NCI-H345 (cell line): ENCODE measurements at regions not wholly inside any gene's neighbourhood (a gene's known extent, or its start where the extent isn't known, plus 50 kb on each side); places are given as distances from the start of the nearest gene placed in this dataset.
A peak's percentile ranks its signal among the peaks of the same experiment; 100 is the strongest.

Experiments
- DNase-seq: peaks from one replicate; lab custom pipeline; 2025; lab: John Stamatoyannopoulos, UW

DNA sequence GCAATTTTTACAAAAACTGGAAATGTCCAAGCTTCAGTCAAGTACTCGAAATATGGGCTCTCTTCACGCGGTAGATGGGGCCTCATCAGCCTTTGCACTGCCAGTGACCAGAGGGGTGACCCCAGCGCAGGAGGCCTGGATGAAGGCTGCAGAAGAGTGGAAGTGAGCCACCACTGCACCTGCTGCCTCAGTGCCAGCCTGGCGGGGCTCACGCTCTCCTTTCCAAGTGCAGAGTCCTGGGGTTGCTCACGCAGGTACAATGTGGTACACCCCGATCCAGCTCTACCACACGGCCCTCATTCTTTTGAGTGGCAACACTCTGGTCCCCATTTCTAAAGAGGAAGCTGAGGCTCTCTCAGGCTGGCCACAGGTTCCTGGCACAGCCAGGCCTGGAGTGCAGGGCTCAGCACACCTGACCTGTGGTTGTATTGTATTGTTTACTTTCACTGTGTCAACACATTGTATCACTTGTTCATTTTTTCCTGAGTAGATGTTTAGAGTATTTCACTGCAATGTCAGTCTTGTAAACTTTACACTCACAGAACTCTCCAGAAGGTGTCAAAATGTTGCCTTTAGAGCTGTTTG lies 97.3 kb upstream of the SOX1 start:
- no peak for DNase-seq

DNA sequence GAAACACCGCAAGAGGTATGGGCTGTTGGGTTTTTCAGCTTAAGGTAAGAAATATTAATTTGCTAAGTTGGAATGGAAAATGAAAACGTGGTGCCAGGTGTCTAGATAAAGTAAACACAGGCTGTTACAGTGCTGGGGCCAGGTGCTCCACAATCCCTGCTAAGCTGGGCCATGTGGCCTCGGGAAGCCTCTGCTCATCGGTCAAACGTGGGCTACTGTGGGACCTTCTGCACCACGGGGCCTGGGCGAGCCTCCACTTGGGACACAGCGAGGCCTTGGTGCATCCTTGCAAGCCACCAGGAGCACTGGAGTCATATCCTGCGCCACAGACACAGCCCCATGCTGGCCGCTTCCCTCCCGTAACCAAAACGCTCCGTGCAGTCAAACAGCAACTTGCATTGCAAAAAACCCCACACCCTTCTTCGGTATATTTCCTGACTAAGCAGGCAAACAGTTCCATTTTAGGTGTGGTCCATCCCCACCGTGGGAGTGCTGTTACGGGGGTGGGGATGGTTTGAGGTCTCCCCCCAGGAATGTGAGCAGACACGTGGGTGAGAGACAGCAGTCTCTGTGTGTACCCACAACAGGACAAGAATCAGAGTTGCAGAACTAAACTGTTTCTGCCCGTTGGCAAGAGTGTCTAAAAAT lies 96.3 kb upstream of the SOX1 start:
- DNase-seq, result peak; percentile 31

DNA sequence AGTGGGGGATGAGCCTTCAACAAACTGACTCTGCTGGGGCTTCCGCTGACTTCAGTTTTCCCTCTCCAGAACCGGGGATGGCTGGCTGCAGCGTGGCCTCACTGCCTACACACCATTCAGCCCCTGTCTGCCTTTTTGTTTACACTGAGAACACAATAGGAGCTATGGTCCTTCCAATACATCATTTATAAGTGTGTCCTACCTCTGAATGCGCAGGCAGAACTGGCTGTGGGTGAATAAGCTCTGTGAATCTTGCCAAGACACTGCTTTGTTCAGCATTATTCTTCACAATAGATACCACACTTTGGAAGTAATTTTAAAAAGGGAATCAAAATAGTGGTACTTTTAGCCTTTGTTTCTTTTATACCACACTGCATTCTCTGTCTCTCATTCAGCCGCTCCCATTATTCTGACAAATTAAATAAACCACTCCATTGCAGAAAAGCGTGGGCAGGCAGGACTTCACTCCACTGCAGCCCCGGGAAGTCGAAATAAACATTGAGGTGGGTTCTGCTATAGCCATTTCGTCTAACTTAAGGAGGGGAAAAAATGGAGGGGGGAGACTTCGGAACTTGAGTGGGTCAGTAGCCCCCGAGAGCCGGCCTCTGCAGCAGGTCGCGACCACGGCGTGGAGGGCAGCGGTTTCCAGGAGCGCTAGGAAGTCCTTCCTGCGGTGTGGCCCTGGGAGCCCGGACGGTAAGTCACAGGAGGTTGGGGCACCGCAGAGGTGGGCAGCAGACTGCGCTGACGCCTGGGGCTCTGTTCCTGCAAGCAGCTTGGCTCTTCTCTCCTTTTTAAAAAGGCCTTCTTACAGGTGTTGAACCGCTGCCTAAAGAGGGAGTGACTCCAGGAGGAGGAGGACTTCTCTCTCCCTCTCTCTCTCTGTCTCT lies 94.8 kb upstream of the SOX1 start:
- DNase-seq, result peak; percentile 85

DNA sequence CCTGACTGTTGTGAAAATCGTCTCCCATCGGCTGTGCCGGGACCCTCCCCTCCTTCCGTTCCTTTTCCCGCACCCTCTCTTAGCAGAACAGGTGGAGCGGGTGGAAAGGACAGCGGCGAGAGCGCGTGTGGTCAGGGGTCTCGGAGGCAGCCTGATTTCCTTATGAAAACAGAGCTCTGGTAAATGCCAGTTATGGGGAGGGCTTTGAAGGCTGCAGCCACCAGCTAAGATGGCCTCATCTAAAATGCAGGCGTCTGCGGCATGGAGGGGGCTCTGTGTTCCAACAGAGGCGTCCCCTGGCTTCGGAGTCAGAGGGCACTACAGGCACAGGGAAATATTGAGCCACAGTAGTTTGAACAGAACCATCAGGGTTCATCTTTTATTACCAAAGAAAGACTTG lies 93.8 kb upstream of the SOX1 start:
- peak; percentile 44 for DNase-seq

DNA sequence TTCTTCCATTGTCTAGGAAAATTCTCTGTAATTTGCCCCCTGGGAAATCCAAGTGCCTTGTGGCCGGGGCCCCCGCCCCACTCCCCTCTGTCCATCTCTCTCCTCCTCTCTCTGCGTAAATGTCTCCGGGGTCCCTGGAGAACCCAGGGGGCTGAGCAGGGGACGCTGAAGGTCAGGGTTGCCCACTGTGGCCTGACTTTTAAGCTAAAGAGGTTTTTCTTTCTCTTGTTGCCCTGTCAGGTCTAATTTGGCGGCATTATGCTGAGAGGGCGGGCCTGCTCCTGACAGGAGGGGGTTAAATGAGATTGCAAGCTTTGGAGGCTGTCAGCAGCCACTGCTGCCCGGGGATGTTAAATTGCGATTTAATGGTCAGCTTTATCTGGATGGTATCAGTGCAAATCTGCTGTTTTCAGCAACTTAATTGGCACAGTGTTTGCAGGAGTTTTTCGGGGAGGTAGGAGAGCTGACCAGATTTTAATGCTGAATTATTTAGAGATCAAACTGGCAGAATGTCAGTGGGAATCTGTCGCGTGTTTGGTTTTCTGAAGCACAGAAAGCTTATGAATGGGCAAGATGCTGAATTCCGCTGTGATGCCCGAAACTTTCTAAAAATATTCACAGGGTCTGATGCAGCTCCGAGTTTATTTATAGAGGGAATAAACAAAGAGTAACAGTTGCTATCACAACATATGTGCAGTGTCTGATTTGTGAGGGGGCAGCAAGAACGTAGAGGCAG lies 93.2 kb upstream of the SOX1 start:
- peak; percentile 28 for DNase-seq

DNA sequence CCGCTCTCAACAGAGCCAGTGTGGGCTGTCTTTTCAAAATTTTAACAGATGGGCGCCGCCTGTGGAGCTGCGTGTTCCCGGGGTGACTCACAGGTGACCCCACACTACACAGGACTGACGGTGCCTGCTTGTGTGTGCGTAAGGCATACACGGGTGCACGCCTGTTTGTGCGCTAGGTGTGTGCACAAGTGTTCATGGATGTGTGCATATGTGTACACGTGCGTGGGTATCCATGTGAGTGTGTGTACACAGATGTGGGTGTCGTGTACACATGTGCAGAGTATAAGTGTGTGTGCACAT lies 92.7 kb upstream of the SOX1 start:
- no peak for DNase-seq

DNA sequence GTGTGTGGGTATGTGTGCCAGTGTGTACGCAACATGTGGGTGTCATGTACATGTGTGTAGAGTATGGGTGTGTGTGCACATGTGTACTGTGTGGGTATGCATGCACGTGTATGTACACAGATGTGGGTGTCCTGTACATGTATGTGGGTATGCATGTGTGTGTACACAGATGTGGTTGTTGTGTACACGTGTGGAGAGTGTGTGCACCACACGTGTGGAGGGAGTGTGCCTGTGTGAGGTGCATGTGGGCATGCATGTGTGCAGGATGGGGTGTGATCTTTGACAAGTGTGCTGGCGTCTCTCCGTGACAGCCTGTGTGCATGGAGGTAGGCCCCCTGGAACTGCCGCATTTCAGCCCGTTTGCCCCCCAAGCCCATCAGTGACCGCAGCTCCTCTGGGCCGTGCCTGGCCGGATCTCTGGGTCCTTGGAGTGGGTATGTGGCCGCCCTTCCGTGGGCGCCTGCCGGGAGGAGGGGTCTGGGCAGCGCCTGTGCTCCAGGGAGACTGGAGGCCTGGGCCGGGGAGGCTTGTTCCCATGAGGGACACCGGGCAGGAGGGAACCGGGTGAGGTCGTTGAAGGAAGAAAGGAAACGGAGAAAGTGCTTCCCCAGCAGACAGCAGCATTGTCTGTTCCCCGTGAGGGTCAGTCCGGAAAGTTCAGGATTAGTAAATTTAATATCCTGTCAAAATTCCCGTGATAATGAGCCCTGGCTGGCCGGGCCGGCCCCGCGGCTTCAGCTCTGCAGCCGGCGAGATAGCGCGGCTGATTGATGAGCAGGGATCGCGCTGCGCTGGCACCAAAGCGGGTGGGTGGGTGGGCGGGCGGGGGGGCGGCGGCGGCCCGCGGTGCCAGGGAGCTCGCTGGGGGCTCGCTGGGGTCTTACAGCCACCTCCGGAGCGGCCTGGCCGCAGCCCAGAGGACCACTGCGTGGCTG lies 91.1 kb upstream of the SOX1 start:
- DNase-seq, result no peak

DNA sequence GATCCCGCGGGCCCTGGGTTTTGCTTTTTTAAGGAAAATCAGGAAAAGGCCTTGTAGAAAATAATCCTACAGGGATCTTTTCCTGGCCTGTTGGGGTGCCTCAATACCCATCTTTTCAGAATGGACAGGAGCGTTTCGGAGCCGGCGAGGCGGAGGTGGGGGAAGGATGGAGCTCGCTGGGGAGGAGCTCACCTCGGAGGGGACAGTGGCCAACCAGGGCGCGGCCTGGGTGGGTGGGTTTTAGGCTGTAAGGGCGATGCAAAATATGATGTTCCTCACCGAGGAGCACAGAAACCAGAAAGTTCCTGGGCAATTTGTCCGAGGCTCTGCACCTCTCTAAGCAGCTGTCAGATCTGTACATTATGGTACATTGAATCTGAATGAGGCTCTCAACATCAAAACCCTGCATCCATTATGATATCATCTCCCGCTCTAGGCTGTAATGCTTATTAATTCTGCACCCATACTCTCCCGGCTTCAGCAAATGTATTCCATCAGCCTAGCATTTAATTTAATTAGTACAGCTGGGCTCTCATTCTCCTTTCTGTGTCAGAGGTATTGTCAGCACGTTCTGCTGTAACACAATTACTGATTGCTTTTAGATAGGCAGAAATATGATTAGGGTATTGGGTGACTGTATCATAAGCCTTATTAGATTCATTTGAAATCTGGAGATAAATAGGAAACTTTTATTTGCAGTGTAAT lies 90.3 kb upstream of the SOX1 start:
- peak; percentile 54 for DNase-seq

DNA sequence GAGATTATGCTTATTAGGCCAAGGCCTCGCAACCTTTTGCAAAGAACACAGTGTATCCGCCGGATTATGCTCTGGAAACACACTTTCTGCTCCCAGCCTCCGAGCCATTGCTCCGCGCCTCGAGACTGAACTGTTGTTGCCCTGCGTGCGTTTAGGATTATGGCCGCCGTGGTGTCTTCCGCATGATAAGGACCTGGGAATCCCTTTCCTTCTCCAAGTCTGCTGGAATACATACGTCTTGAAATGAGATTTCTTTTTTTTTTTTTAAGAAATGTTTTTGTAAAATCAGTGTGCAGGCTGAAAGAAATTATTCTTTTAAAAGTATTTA lies 89.8 kb upstream of the SOX1 start:
- DNase-seq, result no peak

DNA sequence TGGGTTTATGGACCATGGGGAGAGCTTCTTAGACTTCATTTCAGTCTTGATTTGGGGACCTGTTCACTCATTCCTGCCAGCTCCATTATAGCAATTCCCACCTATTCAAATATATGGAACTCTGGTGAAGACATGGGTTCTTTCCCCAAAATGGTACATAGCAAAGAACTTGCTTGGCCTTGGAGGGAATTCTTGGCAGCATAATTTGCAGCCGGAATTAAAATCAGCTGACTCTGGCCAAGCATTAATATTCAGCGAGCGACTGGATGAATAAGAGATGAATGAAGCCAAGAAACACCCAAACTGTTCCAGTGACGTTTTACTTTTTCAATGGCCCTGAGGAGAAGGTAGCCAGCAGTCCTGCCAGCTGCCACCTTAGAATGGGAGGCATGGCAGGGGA lies 88.4 kb upstream of the SOX1 start:
- no peak for DNase-seq

DNA sequence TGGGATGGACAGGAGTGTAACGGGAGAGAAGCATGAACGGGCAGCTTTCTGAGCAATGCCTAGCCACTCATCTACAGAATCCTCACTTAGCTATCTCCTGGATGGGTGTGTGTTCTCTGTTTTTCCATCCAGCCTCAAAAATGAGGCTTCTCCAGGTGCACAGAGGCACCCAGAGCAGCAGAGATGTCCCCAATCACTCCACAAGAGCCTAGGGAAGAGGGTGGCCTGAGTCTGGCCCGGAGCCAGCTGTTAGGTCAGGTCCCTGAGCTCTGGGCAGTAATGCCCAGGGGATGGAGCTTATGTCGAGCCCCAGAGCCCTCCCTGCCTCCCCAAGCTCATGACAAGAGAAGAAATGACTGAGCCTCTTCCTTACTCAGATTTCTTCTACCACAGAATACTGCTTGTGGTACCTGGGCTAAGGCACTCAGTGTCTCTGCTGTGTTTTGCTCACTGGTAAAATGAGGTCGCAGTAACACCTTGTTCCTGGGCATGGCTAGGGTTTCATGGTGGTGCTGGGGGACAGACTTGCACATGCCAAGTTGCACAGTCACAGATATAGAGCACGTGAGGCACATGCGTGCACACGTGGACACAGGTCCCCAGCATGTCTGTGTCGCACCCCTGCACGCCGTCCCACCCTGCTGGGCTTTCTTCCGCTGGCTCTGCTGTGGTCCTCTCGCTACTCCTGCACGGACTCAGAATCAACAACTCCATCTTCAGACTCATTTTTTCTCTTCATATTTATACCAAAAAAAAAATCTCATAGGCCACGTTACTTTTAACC lies 86.6 kb upstream of the SOX1 start:
- no peak for DNase-seq

DNA sequence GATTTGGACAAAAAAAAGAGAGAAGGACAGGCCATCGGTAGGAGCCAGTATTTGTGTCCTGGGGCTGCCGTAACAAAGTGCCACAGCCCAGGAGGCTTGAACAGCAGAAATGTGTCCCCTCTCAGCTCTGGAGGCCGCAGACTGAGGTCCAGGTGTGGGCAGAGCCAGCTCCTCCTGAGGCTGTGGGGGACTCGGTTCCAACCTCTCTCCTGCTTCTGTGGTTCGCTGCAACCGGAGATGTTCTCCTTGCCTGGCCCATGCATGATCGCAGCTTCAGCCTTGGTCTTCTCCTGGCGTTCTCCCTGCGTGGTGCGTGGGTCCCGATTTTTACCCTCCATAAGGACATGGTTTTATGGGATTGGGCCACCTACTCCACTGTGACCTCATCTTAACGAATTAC lies 85.9 kb upstream of the SOX1 start:
- no peak for DNase-seq

DNA sequence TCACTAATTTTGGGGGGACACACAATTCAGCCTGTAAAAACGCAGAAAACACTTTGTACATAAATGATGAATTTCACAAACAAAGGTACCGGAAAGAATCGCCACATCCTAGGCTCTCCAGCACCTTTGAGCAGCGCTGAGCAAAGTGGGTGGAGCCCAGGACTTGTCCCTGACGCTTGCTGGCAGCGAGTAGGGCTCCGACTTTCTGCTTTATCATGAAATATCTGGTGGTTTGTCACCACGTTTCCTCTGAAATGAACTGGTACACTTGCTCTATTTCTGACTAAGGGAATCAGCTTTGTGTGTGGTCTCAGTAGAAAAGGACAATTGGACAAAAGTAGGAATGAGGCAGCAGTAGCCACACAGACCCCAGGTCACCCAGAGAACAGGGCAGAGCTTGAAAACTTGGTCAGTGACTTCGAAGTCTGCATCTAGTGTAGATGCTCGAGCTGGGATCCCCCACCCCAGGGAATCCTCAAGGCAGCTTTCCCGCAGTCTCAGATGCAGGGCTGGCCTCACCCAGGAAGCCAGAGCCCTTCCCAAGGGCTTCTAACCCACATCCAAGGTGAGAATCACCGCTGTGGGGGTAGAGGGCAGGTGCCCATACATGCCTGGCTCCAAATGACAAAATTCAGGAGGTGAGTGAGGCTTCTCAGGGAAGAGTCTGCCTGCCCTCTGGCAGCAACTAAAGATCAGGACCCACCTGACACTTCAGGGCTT lies 85.3 kb upstream of the SOX1 start:
- no peak for DNase-seq

DNA sequence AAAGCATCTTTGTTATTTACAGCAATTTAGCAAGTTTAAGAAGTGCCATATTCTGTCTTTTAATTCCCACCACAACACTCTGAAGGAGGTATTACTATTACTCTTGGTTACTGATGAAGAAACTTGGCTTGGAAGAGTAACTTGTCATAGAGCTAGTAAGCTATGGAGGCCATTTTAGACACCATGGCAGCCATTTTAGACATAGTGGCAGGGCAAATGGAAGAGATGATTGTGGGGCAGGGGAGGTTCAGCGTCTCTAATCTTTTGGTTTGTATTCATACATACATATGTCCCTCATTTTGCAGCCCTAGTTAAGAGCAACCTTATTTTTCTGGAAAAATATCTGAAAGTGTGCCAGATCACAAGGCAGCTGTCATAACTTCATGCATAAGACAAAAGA lies 82.6 kb upstream of the SOX1 start:
- DNase-seq, result no peak

DNA sequence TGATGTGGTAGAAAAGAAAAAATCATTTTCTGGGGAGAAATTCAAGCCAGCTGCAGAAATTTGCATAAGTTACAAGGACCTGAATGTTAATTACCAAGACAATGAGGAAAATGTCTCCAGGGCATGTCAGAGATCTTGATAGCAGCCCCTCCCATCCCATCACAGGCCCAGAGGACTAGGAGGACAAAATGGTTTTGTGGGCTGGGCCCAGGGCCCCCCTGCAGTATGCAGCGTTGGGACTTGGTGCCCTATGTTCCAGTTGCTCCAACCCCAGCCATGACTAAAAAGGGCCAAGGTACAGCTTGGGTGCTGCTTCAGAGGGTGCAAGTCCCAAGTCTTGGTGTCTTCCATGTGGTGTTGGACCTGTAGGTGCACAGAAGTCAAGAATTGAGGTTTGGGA lies 76.6 kb upstream of the SOX1 start:
- DNase-seq, result no peak

DNA sequence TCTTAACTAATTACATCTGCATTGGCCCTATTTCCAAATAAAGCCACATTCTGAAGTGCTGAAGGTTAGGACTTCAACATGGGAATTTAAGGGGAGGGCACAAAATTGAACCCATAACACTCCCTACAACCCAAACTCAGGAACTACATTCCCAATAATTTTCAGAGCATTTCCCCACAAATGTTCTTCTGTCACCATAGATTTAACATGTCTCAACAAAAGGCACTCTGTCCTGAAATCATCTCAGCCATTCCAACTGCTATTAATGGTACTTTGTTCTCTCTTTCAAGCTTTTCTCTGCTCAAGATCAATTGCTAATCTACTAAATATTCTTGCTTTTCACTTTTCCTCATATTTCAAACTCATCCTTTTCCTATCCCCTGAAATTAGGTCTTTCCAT lies 74.0 kb upstream of the SOX1 start:
- no peak for DNase-seq

DNA sequence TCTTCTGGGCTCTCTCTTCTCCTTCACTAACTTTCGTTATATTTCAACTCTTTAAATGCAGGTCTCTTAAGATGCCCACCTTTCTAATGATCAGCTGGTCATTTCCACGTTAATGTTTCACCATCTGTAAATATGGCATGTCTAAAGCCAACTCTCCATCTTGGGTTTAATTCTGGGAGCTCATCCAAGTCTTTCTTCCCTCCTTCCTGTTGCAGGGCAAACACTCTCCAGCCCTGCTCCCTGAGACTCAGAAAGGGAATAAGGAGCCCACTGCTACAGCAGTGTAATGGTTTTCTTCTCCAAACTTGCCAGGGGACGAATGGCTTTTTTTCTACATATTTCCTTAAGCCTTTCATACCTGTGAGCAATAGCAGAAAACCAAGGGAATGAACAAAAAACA lies 73.3 kb upstream of the SOX1 start:
- DNase-seq, result no peak

DNA sequence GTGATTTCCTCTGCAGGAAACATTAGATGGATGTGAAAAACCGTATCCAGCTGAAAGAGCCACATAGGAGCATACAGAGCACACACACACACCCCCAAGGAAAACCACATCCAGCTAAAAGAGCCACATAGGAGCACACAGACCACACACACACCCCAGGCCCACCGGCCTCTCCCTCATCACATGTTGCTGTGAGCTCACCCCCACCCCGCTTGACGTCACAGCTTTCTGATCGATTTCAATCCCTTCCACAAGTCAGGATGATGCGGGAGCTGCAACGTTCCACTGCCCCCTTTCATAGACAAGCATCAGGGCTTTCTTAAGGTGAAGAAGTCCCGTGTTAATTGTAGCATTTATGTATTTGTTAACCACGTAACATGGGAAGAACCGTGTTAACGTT lies 72.4 kb upstream of the SOX1 start:
- DNase-seq, result no peak

DNA sequence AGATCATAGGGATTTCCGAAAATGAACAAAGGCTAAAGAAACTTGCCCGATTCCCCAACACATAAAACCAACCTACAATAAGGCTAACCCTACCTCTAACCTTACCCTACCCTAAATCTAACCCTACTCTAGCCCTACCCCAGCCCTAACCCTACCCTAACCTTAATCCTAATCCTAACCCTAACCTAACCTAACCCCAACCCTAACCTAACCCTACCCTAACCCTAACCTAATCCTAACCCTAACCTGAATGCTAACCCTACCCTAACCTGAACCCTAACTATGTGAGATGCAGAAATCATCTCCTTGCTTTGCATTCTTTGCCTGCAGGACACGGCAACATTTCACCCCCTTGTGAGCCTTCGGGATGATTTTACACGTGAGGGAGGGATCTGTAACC lies 67.6 kb upstream of the SOX1 start:
- DNase-seq, result no peak

DNA sequence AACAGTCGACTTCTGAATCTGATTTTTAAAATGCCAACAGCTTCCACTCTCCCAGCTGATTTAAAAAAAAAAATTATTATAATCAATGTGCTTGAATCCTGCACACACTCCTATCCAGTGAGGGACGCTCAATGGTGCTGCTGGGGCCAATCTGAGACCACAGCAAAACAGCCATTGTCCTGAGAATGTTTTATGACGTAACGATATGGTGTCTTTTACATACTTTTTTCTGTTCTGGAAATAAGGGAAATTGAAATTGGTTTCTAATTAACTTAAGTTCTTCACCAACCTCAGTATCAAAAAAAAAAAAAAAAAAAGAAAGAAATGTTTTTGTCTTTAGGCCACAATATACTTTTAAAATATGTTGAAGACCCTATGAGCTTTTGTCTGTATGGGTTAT lies 66.1 kb upstream of the SOX1 start:
- no peak for DNase-seq
